ENCODE measurements at regions not wholly inside any gene's neighbourhood (a gene's known extent, or its start where the extent isn't known, plus 50 kb on each side); places are given as distances from the start of the nearest gene placed in this dataset.

DNA sequence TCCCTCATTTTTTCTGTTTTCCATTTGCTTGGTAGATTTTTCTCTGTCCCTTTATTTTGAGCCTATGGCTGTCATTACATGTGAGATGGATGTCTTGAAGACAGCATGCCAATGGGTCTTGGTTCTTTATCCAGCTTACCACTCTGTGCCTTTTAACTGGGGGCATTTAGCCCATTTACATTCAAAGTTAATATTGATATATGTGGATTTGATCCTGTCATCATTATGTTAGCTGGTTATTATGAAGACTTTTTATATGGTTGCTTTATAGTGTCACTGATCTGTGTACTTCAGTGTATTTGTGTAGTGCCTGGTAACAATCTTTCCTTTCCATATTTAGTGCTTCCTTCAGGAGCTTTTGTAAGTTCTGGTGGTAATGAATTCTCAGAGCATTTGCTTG, 89.3 kb upstream of the UNC5B start:
- no peak for DNase-seq (ENCODE audit: low spot score)

DNA sequence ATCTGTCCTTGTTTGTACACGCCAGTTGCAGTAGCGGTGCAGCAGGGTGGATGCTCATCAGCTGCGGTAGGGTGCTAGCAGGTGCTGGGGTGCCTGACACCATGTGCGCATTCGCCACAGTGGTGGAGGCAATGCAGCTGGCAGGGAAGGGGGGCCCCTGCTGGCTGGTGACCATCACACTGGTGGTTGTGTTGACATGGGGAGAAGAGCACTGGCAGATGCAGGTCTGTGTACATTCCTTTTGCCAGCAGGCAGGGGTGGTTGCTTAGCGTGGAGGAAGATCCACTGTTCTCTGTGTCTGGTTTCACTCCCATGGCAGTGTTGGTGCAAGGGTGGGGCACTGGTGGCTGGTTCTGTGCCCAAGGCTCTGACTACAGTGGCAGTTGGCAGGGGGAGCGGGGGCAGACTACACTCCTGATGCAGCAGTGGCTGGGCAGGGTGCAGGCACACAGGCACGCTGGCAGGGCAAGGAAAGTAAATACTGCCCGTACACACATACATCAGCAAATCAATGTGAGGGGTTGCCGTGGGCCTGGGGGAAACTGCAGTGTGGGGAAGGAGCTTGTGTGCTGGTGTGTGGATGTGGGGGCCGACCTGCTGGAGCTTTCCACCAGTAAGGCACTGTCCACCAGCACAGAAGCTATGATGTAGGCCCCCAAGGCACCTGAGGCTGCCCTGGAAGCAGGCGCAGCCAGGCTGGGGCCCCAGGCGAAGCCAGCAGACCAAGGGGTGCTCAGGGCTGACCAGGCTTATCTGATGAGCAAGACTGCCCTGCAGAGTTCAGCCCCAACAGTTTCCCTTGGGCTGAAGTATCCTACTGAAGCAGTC, 87.2 kb upstream of the UNC5B start:
- DNase-seq (ENCODE audit: low spot score), result no peak

DNA sequence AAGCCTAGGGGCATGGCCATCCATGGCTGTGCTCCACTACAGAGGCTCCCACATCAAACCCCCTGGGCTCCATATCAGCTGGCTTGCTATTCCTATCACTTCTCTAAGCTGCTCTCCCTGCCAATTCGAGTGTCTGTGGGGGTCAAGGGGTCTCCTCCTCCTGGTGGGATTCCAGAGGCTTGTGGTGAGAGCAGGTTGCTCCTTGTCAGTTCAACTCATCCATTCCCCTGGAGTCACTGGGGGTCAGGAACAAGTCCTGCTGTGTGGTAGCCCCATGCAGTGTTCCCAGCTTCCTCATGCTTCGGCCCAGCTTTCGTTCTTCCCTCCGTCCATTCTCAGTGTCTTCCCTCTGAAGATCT, 86.6 kb upstream of the UNC5B start:
- no peak for DNase-seq (ENCODE audit: low spot score)

DNA sequence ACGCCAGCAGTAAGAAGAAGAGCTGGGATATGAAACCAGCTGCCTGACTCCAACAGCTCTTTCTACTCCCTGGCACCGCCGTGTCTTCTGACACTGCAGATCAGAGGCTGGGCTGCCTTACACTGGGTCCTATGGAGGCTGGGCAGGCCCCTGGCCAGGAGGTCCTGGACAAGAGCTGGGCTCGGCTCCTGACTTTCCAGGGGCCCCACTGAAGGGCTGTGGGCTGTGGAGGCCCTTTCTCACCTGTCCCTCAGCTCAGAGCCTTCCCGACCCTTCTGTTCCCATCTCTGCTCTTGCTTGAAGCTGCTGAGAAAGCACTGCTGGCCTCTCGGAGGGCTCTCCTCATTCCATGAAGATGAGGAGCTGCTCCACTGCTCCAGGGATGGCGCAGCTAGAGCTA, 85.9 kb upstream of the UNC5B start:
- DNase-seq (ENCODE audit: low spot score), result no peak

DNA sequence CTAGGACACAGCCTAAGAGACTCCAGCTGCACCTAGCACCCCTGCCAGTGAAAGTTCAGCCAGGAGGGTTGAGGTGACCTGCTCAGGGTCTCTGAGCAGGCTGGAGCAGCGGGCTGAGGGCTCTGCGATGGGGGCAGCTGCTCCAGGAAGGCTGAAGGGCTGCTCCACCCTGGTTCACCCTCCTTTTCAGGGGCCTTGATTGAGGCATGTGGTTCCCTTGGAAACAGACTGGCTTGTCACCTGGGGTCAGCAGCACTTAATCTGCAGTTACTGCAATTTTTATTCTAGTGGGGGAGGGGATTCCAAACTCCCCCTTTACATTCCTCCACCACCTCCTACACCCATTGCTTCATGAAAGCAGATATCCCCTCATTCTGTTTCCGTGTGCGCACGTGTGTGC, 85.3 kb upstream of the UNC5B start:
- no peak for DNase-seq (ENCODE audit: low spot score)

DNA sequence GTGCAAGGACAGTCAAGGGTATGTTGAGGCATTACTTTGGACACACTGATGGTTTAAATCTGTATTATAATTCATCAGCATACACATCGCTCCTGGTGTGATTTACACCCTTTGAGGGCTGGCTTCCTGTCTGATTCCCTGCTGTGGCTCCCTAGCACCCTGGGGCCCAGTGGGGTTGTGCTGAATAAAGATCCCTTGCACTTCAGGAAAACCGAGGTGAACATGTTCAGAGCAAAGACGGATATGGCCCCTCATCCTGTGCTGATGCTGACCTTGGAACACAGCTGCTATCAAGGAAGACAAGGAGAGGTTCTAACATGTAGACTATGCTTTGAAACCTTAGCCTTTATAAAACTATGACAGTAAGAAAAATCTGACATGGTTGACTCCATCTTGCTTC, 84.6 kb upstream of the UNC5B start:
- no peak for DNase-seq (ENCODE audit: low spot score)

DNA sequence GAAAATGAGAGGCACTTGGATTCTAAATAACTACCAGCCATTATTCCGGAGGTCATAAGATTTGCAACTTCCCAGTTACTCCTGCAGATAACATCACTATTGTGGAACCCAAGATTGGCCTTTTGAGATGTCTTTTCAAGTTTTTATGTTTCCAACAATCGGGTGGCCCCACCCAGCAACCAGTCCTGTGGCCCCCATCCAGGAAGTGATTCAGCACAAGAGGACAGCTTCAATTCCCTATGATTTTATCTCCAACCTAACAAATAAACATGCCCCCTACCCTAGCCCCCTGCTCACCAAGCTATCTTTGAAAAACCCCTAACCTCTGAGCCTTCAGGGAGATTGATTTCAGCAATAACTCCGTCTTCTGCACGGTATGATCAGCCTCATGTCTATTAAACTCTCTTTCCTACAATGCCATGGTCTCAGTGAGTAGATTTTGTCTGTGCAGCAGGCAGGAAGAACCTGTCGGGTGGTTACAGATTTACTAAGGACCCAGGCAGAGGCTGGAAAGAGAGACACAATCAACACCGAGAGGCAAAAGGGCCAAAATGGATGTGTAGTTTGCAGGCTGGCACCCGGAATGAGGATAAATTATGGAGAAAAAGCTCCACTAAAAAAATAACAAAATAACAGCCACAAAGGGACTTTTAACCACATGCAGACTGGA, 83.9 kb upstream of the UNC5B start:
- no peak for DNase-seq (ENCODE audit: low spot score)

DNA sequence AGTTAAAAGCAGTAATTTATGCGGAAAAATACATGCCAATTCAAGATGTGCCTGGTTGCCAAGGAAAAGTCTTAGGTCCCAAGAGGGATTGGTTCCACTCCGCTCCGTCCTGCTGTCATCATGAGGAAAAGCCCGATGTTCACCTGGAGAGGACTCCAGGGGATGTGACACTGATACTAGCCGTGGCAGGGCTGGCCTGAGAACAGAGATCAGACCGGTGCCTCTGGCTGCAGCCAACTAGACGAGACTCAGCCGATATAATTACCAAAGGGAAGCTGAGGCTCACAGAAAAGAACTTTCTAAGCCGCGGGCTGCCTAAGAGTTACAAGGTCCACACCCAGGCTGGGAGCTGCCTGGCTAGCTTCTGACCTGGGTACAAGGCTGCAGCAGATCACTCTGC, 81.3 kb upstream of the UNC5B start:
- no peak for DNase-seq (ENCODE audit: low spot score)

DNA sequence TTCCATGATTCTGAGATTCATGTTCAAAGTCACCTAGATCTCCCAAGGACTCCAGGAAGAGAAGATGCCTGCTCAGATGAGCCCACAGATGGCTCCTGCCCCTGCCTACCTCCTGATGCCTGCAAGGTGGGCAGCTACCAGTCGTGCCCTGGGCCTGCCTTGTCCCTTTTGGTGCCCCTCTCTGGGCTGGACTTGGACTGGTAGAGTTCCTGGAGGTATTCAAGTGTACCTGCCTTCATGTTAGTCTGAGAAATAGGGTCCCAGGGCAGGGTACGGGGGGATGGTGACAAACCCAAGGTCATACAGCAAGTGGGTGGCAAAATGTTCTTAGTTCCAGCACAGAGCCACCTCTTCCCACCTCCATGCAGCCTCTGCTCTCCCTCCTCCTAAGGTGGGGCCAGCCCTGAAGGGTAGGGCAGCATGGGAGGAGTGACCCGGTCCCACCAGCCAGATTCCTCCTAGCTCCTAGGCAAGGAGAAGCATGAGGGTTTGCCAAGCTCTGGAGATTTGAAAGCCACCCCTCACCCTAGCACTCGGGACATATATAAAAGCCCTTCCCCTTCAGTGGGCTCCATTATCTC, 80.8 kb upstream of the UNC5B start:
- DNase-seq (ENCODE audit: low spot score), result no peak

DNA sequence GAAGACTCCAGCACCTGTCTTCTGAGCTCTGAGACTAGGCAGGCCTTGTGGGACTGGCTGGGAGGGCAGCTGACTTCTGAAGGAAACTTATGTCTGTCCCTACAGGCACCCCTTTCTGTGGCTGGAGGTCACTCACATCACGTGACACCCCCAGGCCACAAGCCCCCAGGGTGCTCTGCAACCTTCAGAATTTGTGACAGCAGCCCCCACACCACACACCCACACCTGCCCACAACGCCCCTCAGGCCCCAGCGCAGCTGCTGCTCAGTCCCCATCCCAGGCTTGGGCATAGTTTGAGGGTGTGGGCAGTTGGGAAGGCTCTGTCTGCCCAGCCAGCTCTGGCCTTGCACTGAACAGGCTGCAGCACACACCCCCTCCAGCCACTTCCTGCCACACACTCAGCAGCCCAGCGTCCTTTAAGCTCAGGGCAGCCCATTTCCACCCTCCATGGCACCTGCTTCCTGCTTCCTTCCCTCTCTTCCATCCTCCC, 80.0 kb upstream of the UNC5B start:
- no peak for DNase-seq (ENCODE audit: low spot score)

DNA sequence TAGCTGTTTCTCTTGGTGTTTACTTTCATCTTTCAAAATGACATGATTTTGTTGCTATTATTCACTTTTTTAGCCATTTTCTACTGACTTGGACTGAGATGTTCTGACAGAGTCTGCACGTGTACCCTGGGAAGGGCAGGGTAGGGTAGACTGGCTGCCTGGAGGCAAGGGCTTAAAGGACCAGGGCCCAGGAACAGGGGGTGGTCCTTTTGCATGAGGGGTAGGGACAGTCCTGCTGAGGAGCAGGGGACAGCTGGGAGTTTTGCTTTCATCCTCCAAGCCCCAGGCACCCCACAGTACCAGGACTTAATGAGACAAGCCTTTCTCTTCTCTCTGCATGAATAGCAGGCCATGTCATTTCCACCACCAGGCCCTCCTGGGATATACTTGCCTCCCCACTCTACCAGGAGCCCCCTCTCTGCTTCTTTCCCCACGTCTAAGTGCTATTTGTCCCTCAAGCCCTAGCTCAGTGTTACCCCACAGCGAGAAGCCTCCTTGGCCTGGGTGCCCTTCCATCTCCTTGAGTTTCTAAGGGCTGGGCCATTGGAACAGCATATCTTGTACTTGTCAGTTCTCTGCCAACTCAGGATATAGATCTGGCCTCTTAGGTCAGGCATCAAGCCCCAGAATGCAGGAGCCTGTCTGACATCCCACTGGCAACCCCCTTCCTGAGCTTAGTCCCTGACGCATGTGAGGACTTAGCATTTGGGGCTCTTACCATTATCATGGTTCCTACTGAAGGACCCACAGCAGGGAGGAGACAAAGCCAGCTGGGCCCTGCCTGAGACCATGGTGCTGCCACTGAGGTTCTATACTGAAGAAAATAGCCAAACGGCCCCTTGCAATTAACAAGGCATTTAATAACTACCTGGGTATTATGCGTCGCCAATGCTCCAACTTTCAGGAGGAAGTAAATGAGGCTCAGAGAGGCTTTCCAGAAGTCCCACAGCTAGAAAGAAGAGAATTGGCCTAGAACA, 78.4 kb upstream of the UNC5B start:
- no peak for DNase-seq (ENCODE audit: low spot score)

DNA sequence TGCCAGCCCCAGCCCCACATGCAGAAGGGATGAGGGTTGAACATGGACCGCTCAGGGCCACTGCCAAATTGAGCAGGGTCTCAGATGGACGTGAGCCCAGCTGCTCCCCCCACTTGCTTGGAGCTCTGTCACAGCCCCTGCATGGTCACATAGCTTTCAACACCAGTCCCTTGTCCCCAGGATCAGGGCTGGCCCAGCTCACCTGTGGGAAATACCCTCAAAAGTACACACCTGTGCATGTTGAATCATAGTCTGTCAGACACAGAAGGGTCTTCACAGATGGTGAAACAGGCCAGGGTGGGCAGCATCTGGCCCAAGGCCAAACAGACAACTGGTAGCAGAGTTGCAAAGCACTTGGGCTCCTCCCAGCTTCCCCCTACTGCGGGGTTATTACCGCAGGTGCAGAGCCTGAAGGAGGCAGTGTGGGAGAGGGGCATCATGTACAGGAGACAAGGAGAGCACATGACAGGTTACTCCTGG, 77.6 kb upstream of the UNC5B start:
- no peak for DNase-seq (ENCODE audit: low spot score)

DNA sequence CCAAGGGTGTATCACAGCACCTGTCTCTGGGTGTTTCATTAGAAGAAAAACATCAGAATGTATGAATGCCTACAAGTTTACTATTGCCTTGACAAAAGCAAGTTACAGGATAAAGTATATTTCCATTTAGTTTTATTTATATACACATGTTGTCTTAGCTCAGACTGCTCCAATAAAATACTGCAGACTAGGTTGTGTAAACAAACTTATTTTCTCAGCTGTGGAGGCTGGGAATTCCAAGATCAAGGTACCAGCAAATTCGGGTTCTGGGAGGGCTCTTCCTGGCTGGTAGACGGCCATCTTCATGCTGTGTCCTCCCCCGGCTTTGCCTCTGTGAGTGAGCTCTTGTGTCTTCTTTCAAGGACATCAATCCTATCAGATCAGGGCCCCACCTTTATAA, 77.1 kb upstream of the UNC5B start:
- no peak for DNase-seq (ENCODE audit: low spot score)

DNA sequence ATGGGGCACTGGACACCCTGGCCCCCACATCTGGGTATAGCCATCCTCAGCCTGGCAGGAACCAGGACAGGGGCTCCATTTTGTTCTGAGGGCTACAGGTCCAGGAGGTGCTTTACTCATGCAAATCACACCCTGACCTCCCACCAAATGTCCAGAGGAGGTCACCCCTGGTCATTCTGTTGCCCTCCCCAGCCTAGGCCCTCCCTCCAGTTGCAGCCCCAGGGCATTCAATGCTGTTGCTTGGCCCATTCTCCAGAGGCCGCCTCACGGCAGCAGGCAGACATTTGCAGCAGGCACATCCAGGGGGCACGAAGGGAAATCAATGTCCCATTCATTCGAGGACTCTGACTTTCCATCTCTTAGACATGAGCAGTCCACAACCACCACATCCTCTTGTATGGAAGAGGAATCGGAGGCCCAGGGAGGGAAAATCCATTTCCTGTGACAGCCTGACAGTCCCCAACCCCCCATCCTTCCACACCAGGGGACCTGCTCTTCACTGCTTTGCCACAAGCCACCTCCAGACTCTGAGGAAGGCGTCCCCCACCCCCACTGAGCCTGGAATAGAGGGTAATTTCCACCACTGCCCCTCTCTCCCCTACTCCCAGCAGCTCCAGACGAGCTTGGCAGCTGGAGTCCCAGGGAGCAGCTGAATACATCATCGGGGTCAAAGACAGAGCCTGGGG, 76.2 kb upstream of the UNC5B start:
- DNase-seq (ENCODE audit: low spot score), result no peak

DNA sequence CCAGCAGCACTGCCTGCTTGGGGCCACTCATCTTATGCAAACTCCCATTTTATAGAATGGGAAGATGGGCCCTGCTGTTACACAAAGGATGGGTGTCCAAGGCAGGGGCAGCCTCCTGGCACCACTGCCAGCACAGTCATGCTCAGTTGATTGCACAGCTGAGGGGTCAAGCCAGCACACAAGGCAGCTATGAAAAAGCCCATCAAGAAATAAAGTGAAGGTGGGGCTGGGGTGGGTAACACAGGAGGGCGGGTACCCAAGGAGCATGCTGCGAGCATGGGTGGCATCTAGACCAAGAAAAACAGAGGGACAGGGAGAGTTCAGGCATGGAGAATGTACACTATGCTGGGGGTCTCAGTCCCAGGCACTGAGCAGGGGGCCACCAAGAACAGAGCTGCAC, 74.7 kb upstream of the UNC5B start:
- DNase-seq (ENCODE audit: low spot score), result no peak

DNA sequence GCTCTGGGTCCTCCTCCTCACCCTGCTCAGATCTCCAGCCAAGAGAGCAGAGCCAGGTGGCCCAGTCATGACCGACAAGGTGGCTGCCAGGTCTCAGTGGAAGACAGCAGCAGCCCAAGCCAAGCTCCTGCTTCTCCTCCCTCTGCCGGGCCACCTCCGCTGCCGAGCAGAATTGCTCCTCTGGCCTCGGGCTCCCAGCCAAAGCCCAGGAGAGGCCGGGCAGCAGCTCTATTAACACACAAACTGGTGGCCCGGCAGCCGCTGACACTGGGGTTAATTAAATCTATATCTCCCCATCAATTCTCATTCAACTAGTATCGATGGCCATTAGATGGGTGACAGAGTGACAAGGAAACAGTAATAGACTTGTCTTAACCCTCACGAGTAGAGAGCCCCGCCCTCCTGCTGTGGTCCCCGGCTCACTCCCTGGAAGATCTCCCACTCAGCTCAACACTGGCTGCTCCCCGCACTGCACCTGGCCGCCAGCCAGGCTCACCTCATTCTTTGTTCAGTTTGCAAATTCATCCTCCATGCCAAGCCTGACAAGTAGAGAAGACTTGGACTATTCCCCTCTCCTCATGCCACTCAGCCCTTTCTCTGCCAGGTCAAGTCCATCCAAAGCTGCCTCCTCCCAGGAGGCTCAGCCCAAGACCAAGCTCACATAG, 74.1 kb upstream of the UNC5B start:
- no peak for DNase-seq (ENCODE audit: low spot score)

DNA sequence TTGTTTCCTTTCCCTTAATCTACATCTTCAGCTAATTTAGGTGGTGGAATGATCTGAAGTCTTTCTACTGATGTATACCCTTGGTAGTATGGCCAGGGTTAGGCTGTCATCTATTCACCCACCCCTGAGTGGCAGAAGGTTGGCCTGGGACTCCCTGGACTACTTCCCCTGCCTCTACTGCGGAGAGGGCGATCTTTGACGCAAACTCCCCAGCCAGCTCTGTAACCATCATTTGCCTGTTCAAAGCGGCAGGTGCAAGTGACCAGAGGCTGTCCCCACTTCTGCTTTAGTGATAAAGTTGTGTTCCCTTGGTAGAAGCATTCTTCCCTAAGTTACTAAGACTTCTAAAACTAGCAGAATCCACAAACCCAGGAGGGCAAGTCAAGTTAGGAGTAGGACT, 70.8 kb upstream of the UNC5B start:
- DNase-seq (ENCODE audit: low spot score), result no peak

DNA sequence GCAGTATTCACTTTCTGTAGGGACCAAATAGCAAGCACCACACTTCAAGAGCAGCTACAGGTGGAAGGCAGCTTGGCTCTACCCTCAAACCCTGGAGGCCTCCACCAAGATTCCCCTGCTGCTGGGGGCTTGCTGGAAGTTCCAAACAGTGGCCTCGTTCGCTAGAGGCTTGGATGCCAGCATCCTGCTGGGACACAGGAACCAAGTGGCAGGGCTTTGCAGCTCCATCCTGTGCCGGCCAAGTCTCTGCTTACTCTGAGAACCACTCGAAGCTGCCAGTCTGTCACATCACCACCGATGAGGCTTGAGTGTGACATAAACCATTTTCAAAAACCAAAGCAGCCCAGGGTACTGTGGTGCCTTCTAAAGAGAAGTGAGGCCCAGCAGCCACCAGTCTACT, 69.2 kb upstream of the UNC5B start:
- no peak for DNase-seq (ENCODE audit: low spot score)

DNA sequence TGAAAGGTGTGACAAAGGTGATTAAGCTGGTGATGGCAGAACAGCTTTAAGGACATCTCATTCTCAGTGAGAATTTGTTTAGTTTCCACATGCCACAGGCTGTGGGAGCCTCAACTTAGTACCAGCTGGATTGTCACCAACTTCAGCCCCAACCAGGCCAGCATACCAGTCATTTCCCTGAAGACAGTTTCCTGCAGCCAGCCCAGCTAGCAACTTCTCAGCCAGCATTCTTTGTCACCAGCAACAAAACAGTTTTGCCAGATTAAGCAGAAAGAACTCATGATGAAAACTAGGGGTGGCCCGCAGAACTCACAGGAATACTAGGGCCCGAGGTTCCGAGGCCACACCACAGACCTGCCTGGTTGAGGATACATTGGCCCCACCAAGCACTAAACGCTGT, 68.8 kb upstream of the UNC5B start:
- DNase-seq (ENCODE audit: low spot score), result no peak

DNA sequence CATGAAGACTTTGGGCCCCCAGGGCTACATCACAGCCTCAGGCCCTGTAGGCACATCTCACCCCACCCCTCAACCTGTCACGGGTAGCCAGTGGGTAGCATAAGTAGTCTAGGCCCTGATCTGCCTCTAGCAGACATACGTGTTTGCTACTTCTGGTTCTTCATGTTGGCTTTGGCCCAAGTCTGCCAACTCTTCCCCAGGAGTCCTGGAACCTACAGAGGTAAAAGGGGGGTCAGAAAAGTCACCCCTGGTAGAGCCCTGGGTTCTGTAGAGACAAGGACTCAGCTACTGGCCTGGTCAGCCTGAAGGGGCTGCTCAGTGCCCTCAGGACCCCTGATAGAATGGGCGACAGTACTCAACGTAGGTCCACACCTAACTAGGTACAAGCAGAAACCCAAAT, 67.5 kb upstream of the UNC5B start:
- DNase-seq (ENCODE audit: low spot score), result no peak

DNA sequence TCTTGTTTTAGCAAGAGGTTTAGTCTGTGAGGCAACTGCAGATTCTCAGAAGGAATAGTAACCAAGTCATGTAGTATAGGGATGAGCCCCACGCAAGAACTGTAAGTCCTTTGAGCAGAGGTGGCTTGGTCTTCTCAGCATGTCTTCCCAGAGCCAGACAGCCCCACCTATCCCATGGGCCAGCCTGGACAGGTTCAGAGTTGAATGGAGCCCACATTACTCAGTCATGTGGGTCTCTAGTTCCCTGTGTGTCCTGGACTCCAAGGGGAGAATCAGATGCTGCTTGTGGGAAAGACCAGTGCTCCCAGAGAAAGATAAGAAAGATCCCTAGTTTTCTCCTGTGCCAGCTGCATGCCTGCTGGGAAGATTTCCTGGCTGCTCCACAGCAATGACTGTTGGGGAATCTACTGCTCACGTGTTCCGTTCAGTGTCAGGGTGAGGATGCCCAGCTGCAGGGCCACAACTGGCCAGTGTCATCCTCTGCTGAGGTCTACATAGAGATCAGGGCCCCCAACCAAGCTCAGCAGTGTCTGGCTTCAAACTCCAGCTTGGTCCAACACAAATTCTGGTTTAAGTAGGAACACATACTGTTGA, 66.9 kb upstream of the UNC5B start:
- no peak for DNase-seq (ENCODE audit: low spot score)
